GM19240 (cell line): ENCODE measurements at regions not wholly inside any gene's neighbourhood (a gene's known extent, or its start where the extent isn't known, plus 50 kb on each side); places are given as distances from the start of the nearest gene placed in this dataset.
"Not testable (repeated sequence)": the region's sequence is repeated elsewhere in the genome, so short reads cannot be mapped to it uniquely, and the experiment has no call there.

Source experiments
- DNase-seq: peaks from one replicate; pipeline ENCODE4 v3.0.0; 2011; ENCODE audit warnings: low spot score; ENCODE audit not compliant: insufficient read length

GRCh38 chrX:1059576-1060561 lies 152.6 kb downstream of the CRLF2 start:
- no peak for DNase-seq

DNA sequence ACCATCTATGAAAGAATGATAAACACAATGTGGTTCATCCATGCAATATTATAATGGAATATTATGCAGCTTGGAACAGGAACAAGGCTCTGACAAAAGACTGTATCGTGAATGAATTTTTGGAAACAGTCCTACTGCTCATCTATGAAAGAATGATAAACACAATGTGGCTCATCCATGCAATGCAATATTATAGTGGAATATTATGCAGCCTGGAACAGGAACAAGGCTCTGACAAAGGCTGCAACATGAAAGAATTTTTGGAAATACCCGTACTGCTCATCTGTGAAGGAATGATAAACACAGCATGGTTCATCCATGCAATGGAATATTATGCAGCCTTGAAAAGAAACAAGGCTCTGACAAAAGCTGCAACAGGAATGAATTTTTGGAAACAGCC lies 158.8 kb downstream of the CRLF2 start:
- DNase-seq: not testable (repeated sequence)

- no peak for DNase-seq
Observed at GRCh38 chrX:1053072-1053471, 159.4 kb downstream of the CRLF2 start.

DNA sequence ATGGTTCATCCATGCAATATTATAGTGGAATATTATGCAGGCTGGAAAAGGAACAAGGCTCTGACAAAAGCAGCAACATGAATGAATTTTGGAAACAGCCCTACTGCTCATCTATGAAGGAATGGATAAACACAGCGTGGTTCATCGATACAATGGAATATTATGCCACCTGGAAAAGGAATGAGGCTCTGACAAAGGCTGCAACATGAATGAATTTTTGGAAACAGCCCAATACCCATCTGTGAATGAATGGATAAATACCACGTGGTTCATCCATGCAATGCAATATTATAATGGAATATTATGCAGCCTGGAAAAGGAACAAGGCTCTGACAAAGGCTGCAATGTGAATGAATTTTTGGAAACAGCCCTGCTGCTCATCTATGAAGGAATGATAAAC lies 160.4 kb downstream of the CRLF2 start:
- DNase-seq: no peak

DNA sequence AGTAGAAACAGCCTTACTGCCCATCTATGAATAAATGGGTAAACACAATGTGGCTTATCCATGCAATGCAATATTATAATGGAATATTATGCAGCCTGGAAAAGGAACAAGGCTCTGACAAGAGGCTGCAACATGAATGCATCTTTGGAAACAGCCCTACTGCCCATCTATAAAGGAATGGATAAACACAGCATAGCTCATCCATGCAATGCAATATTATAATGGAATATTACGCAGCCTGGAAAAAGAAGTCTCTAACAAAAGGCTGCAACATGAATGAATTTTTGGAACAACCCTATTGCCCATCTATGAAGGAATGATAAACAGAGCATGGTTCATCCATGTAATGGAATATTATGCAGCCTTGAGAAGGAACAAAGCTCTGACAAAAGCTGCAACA lies 161.0 kb downstream of the CRLF2 start:
- no peak for DNase-seq

DNA sequence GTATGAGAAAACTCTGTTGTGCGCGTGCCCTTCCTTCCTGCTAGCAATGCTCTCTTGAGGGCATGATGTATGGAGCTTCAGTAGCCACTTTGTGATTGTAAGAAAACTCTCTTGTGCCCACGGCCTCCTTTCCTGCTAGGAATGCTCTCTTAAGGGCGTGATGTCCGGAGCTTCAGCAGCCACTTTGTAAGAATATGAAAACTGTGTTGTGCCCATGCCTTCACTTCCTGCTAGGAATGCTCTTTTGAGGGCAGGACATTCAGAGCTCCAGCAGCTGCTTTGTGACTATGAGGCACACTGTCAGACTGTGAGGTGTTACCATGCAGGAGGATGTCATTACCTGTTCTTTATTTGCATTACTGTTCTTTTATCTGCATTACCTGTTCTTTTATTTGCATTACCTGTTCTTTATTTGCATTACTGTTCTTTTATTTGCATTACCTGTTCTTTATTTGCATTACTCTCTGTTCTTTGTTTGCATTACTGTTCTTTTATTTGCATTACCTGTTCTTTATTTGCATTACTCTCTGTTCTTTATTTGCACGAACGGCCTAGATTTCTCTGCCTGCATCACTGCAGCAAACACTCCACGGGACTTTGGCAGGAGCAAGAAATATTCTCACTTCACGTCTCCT lies 166.7 kb downstream of the CRLF2 start:
- no peak for DNase-seq

GRCh38 chrX:1041091-1041490 lies 171.4 kb downstream of the CRLF2 start:
- DNase-seq: no peak

- not testable (repeated sequence) for DNase-seq
Observed at GRCh38 chrX:1035931-1036330, 176.5 kb downstream of the CRLF2 start.

DNA sequence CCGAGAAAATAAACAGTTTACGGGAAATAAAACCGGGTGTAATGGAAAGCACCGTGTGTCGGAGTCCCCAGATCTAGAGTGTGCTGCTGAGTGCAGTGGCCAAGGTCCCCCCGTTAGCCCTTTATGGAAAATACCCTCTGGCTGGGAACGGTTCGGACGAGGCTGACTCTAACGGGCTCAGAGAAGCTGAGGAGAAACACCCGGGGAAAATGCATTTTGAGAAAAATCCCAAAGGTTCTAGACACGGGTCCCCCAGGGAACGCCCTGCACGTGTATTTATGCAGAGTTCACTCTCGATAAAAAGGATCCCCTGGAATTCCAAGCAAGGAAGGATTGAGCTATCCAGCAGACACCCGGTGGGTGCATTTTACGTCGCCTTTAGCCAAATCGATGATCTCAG lies 177.2 kb downstream of the CRLF2 start:
- no peak for DNase-seq

- no peak for DNase-seq
Observed at GRCh38 chrX:1034717-1035116, 177.7 kb downstream of the CRLF2 start.

GRCh38 chrX:1031521-1032430 lies 180.7 kb downstream of the CRLF2 start:
- DNase-seq: no peak

GRCh38 chrX:1029494-1029893 lies 183.0 kb downstream of the CRLF2 start:
- DNase-seq: no peak

GRCh38 chrX:1027680-1028079 lies 184.8 kb downstream of the CRLF2 start:
- DNase-seq: no peak

DNA sequence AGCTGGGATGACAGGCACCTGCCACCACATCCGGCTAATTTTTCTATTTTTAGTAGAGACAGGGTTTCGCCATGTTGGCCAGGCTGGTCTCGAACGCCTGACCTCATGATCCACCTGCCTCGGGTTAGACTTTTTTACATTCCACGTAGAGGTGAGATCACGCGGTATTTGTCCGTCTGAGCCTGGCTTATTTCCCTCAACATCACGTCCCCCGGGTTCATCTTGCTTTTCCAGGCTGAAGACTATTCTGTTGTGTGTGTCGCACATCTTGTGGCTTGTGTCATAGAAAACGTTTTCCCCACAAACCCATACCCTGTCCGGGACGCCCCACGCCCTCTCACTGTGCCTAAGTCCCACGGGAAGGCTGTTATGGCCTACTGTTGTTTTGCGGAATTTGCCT lies 185.3 kb downstream of the CRLF2 start:
- DNase-seq: peak; percentile 8

- DNase-seq: no peak
Observed at GRCh38 chrX:1026263-1027015, 186.0 kb downstream of the CRLF2 start.

- DNase-seq: no peak
Observed at GRCh38 chrX:1025413-1025812, 187.0 kb downstream of the CRLF2 start.

- no peak for DNase-seq
Observed at GRCh38 chrX:1023676-1024075, 188.8 kb downstream of the CRLF2 start.

DNA sequence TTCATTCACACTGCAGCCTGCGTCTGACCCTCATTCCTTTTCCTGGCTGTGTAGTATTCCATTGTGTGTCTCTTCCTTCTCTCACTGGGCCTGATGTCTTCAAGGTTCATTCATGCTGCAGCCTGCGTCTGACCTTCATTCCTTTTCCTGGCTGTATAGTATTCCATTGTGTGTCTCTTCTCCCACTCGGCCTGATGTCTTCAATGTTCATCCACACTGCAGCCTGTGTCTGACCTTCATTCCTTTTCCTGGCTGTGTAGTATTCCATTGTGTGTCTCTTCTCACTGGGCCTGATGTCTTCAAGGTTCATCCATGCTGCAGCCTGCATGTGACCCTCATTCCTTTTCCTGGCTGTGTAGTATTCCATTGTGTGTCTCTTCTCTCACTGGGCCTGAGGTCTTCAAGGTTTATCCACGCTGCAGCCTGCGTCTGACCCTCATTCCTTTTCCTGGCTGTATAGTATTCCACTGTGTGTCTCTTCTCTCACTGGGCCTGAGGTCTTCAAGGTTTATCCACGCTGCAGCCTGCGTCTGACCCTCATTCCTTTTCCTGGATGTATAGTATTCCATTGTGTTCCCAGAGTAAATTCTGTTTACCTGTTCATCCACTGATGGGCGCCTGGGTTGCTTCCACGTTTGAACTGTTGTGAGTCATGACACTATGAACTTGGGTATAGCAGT lies 191.0 kb downstream of the CRLF2 start:
- not testable (repeated sequence) for DNase-seq

DNA sequence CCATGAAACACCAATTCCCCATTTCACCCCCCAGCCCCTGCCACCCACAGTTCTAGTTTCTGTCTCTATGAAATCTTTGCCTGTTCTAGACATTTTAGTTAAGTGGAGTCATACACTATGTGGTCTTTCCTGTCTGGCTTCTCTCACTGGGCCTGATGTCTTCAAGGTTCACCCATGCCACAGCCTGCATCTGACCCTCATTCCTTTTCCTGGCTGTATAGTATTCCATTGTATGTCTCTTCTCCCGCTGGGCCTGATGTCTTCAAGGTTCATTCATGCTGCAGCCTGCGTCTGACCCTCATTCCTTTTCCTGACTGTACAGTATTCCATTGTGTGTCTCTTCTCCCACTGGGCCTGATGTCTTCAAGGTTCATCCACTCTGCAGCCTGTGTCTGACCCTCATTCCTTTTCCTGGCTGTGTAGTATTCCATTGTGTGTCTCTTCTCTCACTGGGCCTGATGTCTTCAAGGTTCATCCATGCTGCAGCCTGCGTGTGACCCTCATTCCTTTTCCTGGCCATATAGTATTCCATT lies 191.7 kb downstream of the CRLF2 start:
- no peak for DNase-seq

GRCh38 chrX:1016926-1017325 lies 195.5 kb downstream of the CRLF2 start:
- DNase-seq: not testable (repeated sequence)
